Thoracic aorta (tissue), 2 donors: ENCODE measurements at regions not wholly inside any gene's neighbourhood (a gene's known extent, or its start where the extent isn't known, plus 50 kb on each side); places are given as distances from the start of the nearest gene placed in this dataset.

Experiments
- ATAC-seq: fragments of 150-250 bp; one replicate; pipeline ENCODE4 v1.8.0; 2017; ENCODE audit warnings: low read depth; ENCODE audit not compliant: insufficient number of reproducible peaks, low FRiP score
- DNase-seq: peaks from one replicate; pipeline ENCODE4 v3.0.0-alpha.2; 2020; ENCODE audit warnings: low spot score
- H3K27ac ChIP-seq, 2 donors: fragments of 200-600 bp; sonication (generic); 1 replicate in 1 of 2; 2 replicates in 1 of 2; pipeline ENCODE4 v1.5.1; 2016; ENCODE audit warnings: mild to moderate bottlenecking in 2 of 2, moderate library complexity in 2 of 2
- H3K27me3 ChIP-seq: fragments of 200-600 bp; sonication (generic); replicated peaks from 2 replicates; pipeline ENCODE4 v1.6.0; 2016; ENCODE audit warnings: mild to moderate bottlenecking; ENCODE audit not compliant: insufficient read depth
- H3K36me3 ChIP-seq: fragments of 200-600 bp; sonication (generic); one replicate; pipeline ENCODE4 v1.5.1; 2016
- H3K4me1 ChIP-seq, 2 donors: fragments of 200-600 bp; sonication (generic); 1 replicate in 1 of 2; 2 replicates in 1 of 2; pipeline versions ENCODE4 v1.5.1 to v1.6.0; 2016; ENCODE audit warnings: low read depth in 2 of 2, mild to moderate bottlenecking in 1 of 2; ENCODE audit not compliant: control insufficient read depth in 1 of 2
- H3K4me3 ChIP-seq: fragments of 200-600 bp; sonication (generic); 2 replicates; pipeline ENCODE4 v1.5.1; 2016; ENCODE audit warnings: mild to moderate bottlenecking
- H3K9me3 ChIP-seq: fragments of 200-600 bp; sonication (generic); 2 replicates; pipeline ENCODE4 v1.5.1; 2016
- TF ChIP-seq, protein P1 (sequence below): fragments of 200-600 bp; sonication (generic); IDR thresholded peaks from one replicate; pipeline ENCODE4 v1.5.1; 2019; ENCODE audit warnings: antibody characterized with exemption

DNA sequence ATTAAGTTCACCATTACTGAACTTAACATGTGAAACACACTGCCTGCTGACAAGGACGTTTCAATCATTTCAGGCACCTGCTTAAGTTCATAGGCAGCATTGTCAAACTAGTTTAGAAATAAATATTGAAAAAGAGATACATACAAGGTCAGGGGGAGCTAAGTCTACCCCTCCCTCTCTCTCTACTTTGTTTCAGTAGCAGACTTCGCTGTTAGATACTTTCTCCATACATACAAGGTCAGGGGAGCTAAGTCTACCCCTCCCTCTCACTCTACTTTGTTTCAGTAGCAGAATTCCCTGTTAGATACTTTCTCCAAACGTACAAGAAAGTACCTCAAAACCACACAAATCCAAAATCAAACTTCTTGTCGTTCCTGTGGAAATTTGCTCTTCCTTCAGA lies 387.4 kb upstream of the PDE4D start:
- ATAC-seq (no peak), DNase-seq (no peak)
- Histone ChIP-seq H3K36me3 (no peaks in the 10 kb centered on the region), H3K9me3 (no peaks in the 10 kb centered on the region), H3K27me3 (no peaks in the 10 kb centered on the region), H3K27ac (no peak overlapping the region), H3K4me3 (no peak overlapping the region), H3K4me1 (peaks cover 7 to 12% of the 10 kb centered on the region in 2 donors)
- TF ChIP-seq, protein P1, sequence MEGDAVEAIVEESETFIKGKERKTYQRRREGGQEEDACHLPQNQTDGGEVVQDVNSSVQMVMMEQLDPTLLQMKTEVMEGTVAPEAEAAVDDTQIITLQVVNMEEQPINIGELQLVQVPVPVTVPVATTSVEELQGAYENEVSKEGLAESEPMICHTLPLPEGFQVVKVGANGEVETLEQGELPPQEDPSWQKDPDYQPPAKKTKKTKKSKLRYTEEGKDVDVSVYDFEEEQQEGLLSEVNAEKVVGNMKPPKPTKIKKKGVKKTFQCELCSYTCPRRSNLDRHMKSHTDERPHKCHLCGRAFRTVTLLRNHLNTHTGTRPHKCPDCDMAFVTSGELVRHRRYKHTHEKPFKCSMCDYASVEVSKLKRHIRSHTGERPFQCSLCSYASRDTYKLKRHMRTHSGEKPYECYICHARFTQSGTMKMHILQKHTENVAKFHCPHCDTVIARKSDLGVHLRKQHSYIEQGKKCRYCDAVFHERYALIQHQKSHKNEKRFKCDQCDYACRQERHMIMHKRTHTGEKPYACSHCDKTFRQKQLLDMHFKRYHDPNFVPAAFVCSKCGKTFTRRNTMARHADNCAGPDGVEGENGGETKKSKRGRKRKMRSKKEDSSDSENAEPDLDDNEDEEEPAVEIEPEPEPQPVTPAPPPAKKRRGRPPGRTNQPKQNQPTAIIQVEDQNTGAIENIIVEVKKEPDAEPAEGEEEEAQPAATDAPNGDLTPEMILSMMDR = no peak

GRCh38 chr5:60277941-60278340 lies 384.4 kb upstream of the PDE4D start:
- H3K4me3 ChIP-seq = no peak overlapping the region
- TF ChIP-seq, protein P1 = no peak
- DNase-seq = no peak
- no peak for ATAC-seq
- no peak overlapping the region for H3K27ac ChIP-seq
- H3K4me1 ChIP-seq = peaks cover 3 to 10% of the 10 kb centered on the region in 2 donors
- H3K27me3 ChIP-seq = no peaks in the 10 kb centered on the region
- no peaks in the 10 kb centered on the region for H3K36me3 ChIP-seq
- H3K9me3 ChIP-seq = no peaks in the 10 kb centered on the region

DNA sequence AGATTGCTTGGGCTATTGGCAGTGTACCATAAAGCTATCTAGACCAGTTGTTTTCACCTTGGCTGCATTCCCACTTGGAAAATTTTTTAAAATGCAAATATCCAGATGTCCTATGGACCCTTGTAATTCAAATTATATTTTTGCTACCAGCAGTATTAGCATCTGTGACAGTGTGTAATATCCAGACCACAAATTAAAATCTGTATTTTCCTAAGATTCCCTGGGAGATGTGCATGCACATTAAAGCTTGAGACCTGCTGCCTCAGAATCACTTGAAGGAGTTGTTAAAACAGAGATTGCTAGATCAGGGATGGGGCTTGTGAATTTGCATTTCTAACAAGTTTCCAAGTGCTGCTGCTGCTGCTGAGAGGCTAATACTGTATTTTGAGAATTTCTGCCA lies 381.2 kb upstream of the PDE4D start:
- H3K36me3 ChIP-seq = no peaks in the 10 kb centered on the region
- TF ChIP-seq, protein P1 = no peak
- H3K4me3 ChIP-seq = no peak overlapping the region
- H3K4me1 ChIP-seq = peaks cover 12 to 35% of the 10 kb centered on the region in 2 donors
- DNase-seq = no peak
- ATAC-seq = no peak
- H3K9me3 ChIP-seq = no peaks in the 10 kb centered on the region
- peak overlapping the region; percentile 6 to 12 for H3K27ac ChIP-seq
- no peaks in the 10 kb centered on the region for H3K27me3 ChIP-seq

GRCh38 chr5:60271517-60271916 lies 378.0 kb upstream of the PDE4D start:
- Histone ChIP-seq H3K27ac (peak overlapping the region; percentile 83 to 92), H3K9me3 (no peaks in the 10 kb centered on the region), H3K27me3 (no peaks in the 10 kb centered on the region), H3K36me3 (no peaks in the 10 kb centered on the region), H3K4me3 (peak overlapping the region; percentile 2), H3K4me1 (peaks cover 18 to 48% of the 10 kb centered on the region in 2 donors)
- TF ChIP-seq, protein P1 = no peak
- DNase-seq (no peak), ATAC-seq (peak; percentile 72)

GRCh38 chr5:60267907-60268306 lies 374.4 kb upstream of the PDE4D start:
- Histone ChIP-seq H3K4me3 (no peak overlapping the region), H3K9me3 (no peaks in the 10 kb centered on the region), H3K36me3 (no peaks in the 10 kb centered on the region), H3K27me3 (no peaks in the 10 kb centered on the region), H3K27ac (peak overlapping the region; percentile 14 to 40), H3K4me1 (peaks cover 15 to 38% of the 10 kb centered on the region in 2 donors)
- TF ChIP-seq, protein P1 = no peak
- ATAC-seq (no peak), DNase-seq (no peak)
